Activated CD4-positive, alpha-beta T cell treated with anti-CD3 and anti-CD28 coated beads, Interleukin-2, amount 10 ng/mL, durations not matched to agents 7 days and 5 days (primary cell): ENCODE measurements at regions not wholly inside any gene's neighbourhood (a gene's known extent, or its start where the extent isn't known, plus 50 kb on each side); places are given as distances from the start of the nearest gene placed in this dataset.

Experiments
- CTCF ChIA-PET: fragments of 350-600 bp; sonication (Branson Sonifier 250); formaldehyde crosslinking; loops from one replicate; lab custom pipeline; 2021; ENCODE audit warnings: antibody characterized with exemption; lab: Charles Lee
- POLR2A ChIA-PET: fragments of 350-600 bp; sonication (Branson Sonifier 250); formaldehyde crosslinking; loops from one replicate; lab custom pipeline; 2021; ENCODE audit warnings: antibody characterized with exemption; lab: Charles Lee
- DNase-seq: peaks from one replicate; pipeline ENCODE4 v3.0.0-alpha.2; 2020
- H3K27ac Mint-ChIP-seq: one replicate; pipeline ENCODE4 v1.8.0; 2021; ENCODE audit warnings: mild to moderate bottlenecking, moderate library complexity, mixed read lengths
- H3K27me3 Mint-ChIP-seq: one replicate; pipeline ENCODE4 v1.8.0; 2021; ENCODE audit warnings: mixed read lengths
- H3K36me3 Mint-ChIP-seq: one replicate; pipeline ENCODE4 v1.8.0; 2021; ENCODE audit warnings: low read depth, mixed read lengths
- H3K4me1 Mint-ChIP-seq: one replicate; pipeline ENCODE4 v1.8.0; 2021; ENCODE audit warnings: mixed read lengths
- H3K4me3 Mint-ChIP-seq: one replicate; pipeline ENCODE4 v1.8.0; 2021; ENCODE audit warnings: mild to moderate bottlenecking, moderate library complexity, mixed read lengths
- H3K9me3 Mint-ChIP-seq: one replicate; pipeline ENCODE4 v1.8.0; 2021; ENCODE audit warnings: mixed read lengths

GRCh38 chr12:115093261-115093660, 409.3 kb upstream of the TBX3 start:
- H3K27me3 Mint-ChIP-seq = no peaks in the 10 kb centered on the region
- CTCF ChIA-PET = interaction anchor here (0.8 kb wide), 1 partner anchor 13 kb away, joined by 3 read pairs; no protein-coding TSS in a partner anchor
- H3K4me1 Mint-ChIP-seq = no peaks in the 10 kb centered on the region
- no peak overlapping the region for H3K4me3 Mint-ChIP-seq
- no peaks in the 10 kb centered on the region for H3K36me3 Mint-ChIP-seq
- DNase-seq = no peak
- POLR2A ChIA-PET = no interaction called here
- H3K9me3 Mint-ChIP-seq = peaks cover 8% of the 10 kb centered on the region
- H3K27ac Mint-ChIP-seq = no peak overlapping the region

DNA sequence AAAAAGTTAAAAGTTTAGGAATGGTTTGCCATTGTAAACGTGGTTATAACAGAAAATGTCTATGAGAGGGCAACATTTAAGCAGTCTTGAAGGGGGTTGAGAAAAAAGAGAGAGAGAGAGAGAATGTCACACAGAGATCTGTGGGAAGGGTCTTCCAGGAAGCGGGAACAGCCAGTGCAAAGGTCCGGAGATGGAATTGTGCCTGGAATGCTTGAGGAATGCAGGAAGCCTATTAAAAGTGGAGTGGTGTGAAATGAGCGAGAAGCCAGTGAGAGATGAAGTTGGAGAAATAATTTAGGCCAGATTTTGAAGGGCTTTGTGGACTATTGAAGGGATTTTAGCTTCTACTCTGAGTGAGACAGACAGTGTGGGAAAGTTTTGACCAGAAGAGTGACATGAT, 406.8 kb upstream of the TBX3 start:
- no peak for DNase-seq
- no peaks in the 10 kb centered on the region for H3K36me3 Mint-ChIP-seq
- CTCF ChIA-PET = no interaction called here
- H3K9me3 Mint-ChIP-seq = peaks cover 7% of the 10 kb centered on the region
- no peak overlapping the region for H3K27ac Mint-ChIP-seq
- H3K27me3 Mint-ChIP-seq = no peaks in the 10 kb centered on the region
- no peaks in the 10 kb centered on the region for H3K4me1 Mint-ChIP-seq
- no peak overlapping the region for H3K4me3 Mint-ChIP-seq
- POLR2A ChIA-PET = no interaction called here

DNA sequence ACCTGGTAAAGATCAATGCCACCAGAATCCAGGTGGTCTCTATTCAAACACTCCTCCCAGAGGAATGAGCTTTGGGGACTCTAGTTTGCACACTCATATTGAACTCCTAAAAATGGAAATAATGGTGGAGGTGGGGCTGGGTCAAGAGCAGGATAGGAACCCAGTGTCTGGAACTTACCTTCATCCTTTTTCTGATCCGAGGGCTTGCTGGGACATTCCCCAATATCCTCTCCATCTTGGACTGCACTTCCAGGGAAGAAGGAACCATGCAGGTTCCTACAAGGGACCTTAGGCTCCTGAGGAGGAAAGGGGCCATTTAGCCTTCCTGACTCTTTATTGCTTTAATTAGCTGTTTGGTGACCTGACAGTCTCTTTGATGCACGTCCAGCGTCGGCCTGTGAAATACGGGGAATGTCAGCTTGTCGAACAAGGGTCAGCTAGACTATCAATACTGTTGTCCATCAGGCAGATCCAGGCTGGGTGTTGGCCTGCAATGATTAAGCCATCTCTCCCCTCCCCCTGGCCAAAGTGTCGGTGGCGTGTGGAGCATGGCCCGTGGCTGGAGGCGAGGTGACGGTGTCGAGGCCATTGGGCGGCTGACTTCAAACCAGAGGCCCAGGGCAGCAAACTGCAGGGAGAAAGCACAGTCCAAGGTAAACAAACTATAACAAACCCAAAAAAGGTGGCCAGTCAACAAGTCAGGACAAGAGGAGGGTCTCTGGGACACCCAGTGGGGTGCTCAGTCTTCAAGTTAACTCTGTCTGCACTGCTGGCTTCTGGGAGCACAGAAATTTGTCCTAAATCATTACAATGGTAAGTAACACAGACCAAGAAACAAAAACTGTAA, 405.2 kb upstream of the TBX3 start:
- Mint-ChIP-seq H3K4me1 (no peaks in the 10 kb centered on the region), H3K27me3 (no peaks in the 10 kb centered on the region), H3K36me3 (no peaks in the 10 kb centered on the region), H3K4me3 (no peak overlapping the region), H3K9me3 (peaks cover 6% of the 10 kb centered on the region), H3K27ac (no peak overlapping the region)
- DNase-seq = no peak
- POLR2A ChIA-PET = no interaction called here
- CTCF ChIA-PET = no interaction called here

GRCh38 chr12:115088328-115088994, 404.5 kb upstream of the TBX3 start:
- Mint-ChIP-seq H3K27ac (no peak overlapping the region), H3K4me1 (no peaks in the 10 kb centered on the region), H3K4me3 (no peak overlapping the region), H3K36me3 (no peaks in the 10 kb centered on the region), H3K9me3 (peaks cover 3% of the 10 kb centered on the region), H3K27me3 (no peaks in the 10 kb centered on the region)
- DNase-seq = no peak
- CTCF ChIA-PET = no interaction called here
- POLR2A ChIA-PET = no interaction called here

GRCh38 chr12:115085594-115085993, 401.6 kb upstream of the TBX3 start:
- no peaks in the 10 kb centered on the region for H3K4me1 Mint-ChIP-seq
- CTCF ChIA-PET = no interaction called here
- H3K27ac Mint-ChIP-seq = no peak overlapping the region
- no peaks in the 10 kb centered on the region for H3K27me3 Mint-ChIP-seq
- H3K36me3 Mint-ChIP-seq = no peaks in the 10 kb centered on the region
- POLR2A ChIA-PET = no interaction called here
- no peak overlapping the region for H3K4me3 Mint-ChIP-seq
- peaks cover 3% of the 10 kb centered on the region for H3K9me3 Mint-ChIP-seq
- no peak for DNase-seq

- CTCF ChIA-PET = no interaction called here
These were observed 395.8 kb upstream of the TBX3 start for GRCh38 chr12:115079760-115080159.

DNA sequence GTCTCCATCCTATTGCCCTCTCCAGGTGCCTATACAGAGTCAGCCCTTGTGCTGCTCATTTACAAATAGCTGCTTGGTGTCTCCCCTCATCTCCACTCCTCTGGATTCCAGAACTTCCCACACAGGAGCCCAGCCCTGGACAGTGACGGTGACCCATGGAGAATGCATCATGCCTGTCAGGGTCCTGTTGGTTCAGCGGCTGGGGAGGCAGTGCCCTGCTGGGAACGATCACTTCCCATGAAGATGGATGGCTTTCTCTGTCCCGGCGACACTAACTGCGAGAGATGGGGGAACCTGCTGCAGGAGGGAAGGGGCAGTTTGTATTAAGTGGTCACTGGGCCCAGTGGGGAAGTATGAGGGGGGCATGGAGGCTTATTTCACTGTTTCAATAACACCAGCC, 395.0 kb upstream of the TBX3 start:
- CTCF ChIA-PET = no interaction called here
- Mint-ChIP-seq H3K4me3 (no peak overlapping the region), H3K9me3 (peaks cover 2% of the 10 kb centered on the region)

More at GRCh38 chr12:115079760-115080159, 395.8 kb upstream of the TBX3 start:
- no peaks in the 10 kb centered on the region for H3K27me3 Mint-ChIP-seq
- H3K9me3 Mint-ChIP-seq = peaks cover 2% of the 10 kb centered on the region
- POLR2A ChIA-PET = no interaction called here
- H3K27ac Mint-ChIP-seq = no peak overlapping the region
- no peaks in the 10 kb centered on the region for H3K4me1 Mint-ChIP-seq
- H3K4me3 Mint-ChIP-seq = no peak overlapping the region
- no peaks in the 10 kb centered on the region for H3K36me3 Mint-ChIP-seq
- no peak for DNase-seq

DNA sequence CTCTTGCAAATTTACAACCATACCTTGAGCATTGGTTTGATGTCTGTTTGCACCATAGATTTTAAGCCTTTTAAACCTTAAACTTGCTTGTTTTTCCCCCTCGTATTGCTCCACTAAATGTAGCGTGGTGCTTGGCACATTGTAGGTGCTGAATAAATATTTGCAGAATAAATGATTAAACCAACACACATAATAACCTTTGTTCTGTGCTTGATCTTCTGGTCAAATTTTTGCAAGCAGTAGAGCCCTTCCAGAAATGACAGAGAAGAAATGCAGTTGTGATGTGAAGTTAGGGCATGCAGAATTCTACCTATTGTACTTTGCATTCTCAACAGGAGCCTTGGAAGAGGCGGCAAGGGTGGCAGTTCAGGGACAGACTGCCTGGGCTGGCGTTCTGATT, 394.4 kb upstream of the TBX3 start:
- peaks cover 2% of the 10 kb centered on the region for H3K9me3 Mint-ChIP-seq
- ChIA-PET CTCF (no interaction called here), POLR2A (no interaction called here)
- H3K27ac Mint-ChIP-seq = no peak overlapping the region
- no peak overlapping the region for H3K4me3 Mint-ChIP-seq
- no peaks in the 10 kb centered on the region for H3K27me3 Mint-ChIP-seq
- no peaks in the 10 kb centered on the region for H3K36me3 Mint-ChIP-seq
- no peaks in the 10 kb centered on the region for H3K4me1 Mint-ChIP-seq
- no peak for DNase-seq

More for the DNA sequence above, 395.0 kb upstream of the TBX3 start:
- H3K27me3 Mint-ChIP-seq = no peaks in the 10 kb centered on the region
- no peaks in the 10 kb centered on the region for H3K36me3 Mint-ChIP-seq
- POLR2A ChIA-PET = no interaction called here
- no peaks in the 10 kb centered on the region for H3K4me1 Mint-ChIP-seq
- H3K27ac Mint-ChIP-seq = no peak overlapping the region
- DNase-seq = no peak

GRCh38 chr12:115075552-115076170, 391.7 kb upstream of the TBX3 start:
- H3K9me3 Mint-ChIP-seq = peaks cover 6% of the 10 kb centered on the region
- DNase-seq = no peak
- H3K27me3 Mint-ChIP-seq = no peaks in the 10 kb centered on the region
- no peak overlapping the region for H3K4me3 Mint-ChIP-seq
- POLR2A ChIA-PET = no interaction called here
- H3K4me1 Mint-ChIP-seq = no peaks in the 10 kb centered on the region
- CTCF ChIA-PET = interaction anchor here (0.6 kb wide), 1 partner anchor 18 kb away, joined by 3 read pairs; no protein-coding TSS in a partner anchor
- no peaks in the 10 kb centered on the region for H3K36me3 Mint-ChIP-seq
- H3K27ac Mint-ChIP-seq = no peak overlapping the region

- DNase-seq = no peak
- no peaks in the 10 kb centered on the region for H3K36me3 Mint-ChIP-seq
- H3K4me3 Mint-ChIP-seq = no peak overlapping the region
- no peaks in the 10 kb centered on the region for H3K27me3 Mint-ChIP-seq
- H3K27ac Mint-ChIP-seq = no peak overlapping the region
- ChIA-PET CTCF (no interaction called here), POLR2A (no interaction called here)
- peaks cover 11% of the 10 kb centered on the region for H3K9me3 Mint-ChIP-seq
- H3K4me1 Mint-ChIP-seq = no peaks in the 10 kb centered on the region
These were observed 390.6 kb upstream of the TBX3 start for GRCh38 chr12:115074617-115075016.

GRCh38 chr12:115072712-115073111, 388.7 kb upstream of the TBX3 start:
- POLR2A ChIA-PET = no interaction called here
- H3K27me3 Mint-ChIP-seq = no peaks in the 10 kb centered on the region
- no peaks in the 10 kb centered on the region for H3K36me3 Mint-ChIP-seq
- H3K4me3 Mint-ChIP-seq = no peak overlapping the region
- peaks cover 11% of the 10 kb centered on the region for H3K9me3 Mint-ChIP-seq
- DNase-seq = no peak
- no peaks in the 10 kb centered on the region for H3K4me1 Mint-ChIP-seq
- no peak overlapping the region for H3K27ac Mint-ChIP-seq
- CTCF ChIA-PET = no interaction called here

DNA sequence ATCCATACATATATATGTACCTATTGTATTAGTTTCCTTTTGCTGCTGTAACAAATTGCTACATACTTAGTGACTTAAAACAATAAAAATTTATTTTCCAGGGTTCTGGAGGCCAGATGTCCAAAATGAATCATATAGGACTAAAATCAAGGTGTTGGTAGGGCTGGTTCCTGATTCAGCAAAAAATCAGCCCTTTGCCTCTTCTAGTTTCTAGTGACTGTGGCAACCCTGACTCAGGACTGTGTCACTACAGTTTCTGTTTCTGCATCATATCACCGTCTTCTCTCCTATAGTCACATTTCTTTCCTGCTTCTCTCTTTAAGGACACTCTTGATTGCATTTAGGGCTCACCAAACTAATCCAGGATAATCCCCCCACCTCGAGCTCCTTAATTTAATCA, 386.3 kb upstream of the TBX3 start:
- DNase-seq = no peak
- peaks cover 9% of the 10 kb centered on the region for H3K9me3 Mint-ChIP-seq
- H3K27me3 Mint-ChIP-seq = no peaks in the 10 kb centered on the region
- ChIA-PET CTCF (no interaction called here), POLR2A (no interaction called here)
- H3K4me3 Mint-ChIP-seq = no peak overlapping the region
- no peaks in the 10 kb centered on the region for H3K36me3 Mint-ChIP-seq
- H3K4me1 Mint-ChIP-seq = no peaks in the 10 kb centered on the region
- H3K27ac Mint-ChIP-seq = no peak overlapping the region

DNA sequence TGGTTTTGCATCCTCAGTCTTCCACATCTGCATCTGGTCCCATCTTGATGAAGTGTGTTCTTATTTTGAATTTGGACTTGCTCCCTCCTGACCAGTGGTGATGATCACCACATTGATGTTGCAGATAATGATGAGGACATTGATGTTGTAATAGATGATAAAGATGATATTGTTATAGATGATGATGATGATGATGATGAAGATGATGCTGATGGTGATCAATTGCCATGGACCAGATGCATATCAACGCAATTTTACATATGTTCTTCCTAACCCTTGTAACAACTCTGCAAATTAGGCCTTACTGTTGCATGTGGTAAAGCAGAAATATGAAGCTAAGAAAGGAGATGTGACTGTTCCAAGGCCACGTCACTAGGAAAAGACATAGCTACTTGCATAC, 380.3 kb upstream of the TBX3 start:
- H3K27me3 Mint-ChIP-seq = no peaks in the 10 kb centered on the region
- DNase-seq = no peak
- ChIA-PET CTCF (no interaction called here), POLR2A (no interaction called here)
- no peak overlapping the region for H3K27ac Mint-ChIP-seq
- H3K36me3 Mint-ChIP-seq = no peaks in the 10 kb centered on the region
- no peaks in the 10 kb centered on the region for H3K9me3 Mint-ChIP-seq
- no peaks in the 10 kb centered on the region for H3K4me1 Mint-ChIP-seq
- H3K4me3 Mint-ChIP-seq = no peak overlapping the region
